HEK293 (cell line): ENCODE measurements at regions not wholly inside any gene's neighbourhood (a gene's known extent, or its start where the extent isn't known, plus 50 kb on each side); places are given as distances from the start of the nearest gene placed in this dataset.

ENCODE experiments used
- CTCF ChIA-PET: fragments of 350-600 bp; formaldehyde crosslinking; extraction: SDS; loops from one replicate; lab custom pipeline; 2021; ENCODE audit warnings: antibody characterized with exemption; lab: Yijun Ruan, JAX
- POLR2A ChIA-PET: fragments of 300-600 bp; formaldehyde crosslinking; extraction: SDS; loops from one replicate; lab custom pipeline; 2020; ENCODE audit warnings: antibody characterized with exemption, inconsistent platforms; lab: Yijun Ruan, JAX
- H3K27ac ChIP-seq: fragments of 200-500 bp; sonication (Bioruptor generic); 2 replicates; pipeline ENCODE4 v1.5.1; 2014; ENCODE audit warnings: low read depth, low read length, control low read depth, inconsistent platforms; ENCODE audit errors: extremely low read depth
- H3K36me3 ChIP-seq, 2 experiments: fragments of 200-500 bp in 1 of 2; sonication (Bioruptor generic) in 1 of 2; 1 replicate in 1 of 2; 2 replicates in 1 of 2; pipeline ENCODE4 v1.5.1; 2014 to 2017; ENCODE audit warnings: inconsistent platforms in 2 of 2, low read length in 2 of 2; ENCODE audit not compliant: control insufficient read depth in 2 of 2, insufficient read depth in 1 of 2
- H3K4me1 ChIP-seq: fragments of 200-500 bp; sonication (Bioruptor generic); 2 replicates; pipeline ENCODE4 v1.5.1; 2014; ENCODE audit warnings: mild to moderate bottlenecking, low read length, inconsistent platforms; ENCODE audit not compliant: control insufficient read depth, insufficient read depth
- H3K4me3 ChIP-seq: 2 replicates; pipeline ENCODE4 v1.5.1; 2011; ENCODE audit warnings: low read depth, mild to moderate bottlenecking, control low read depth, low read length, moderate library complexity
- H3K9me3 ChIP-seq: fragments of 200-500 bp; sonication (Bioruptor generic); 2 replicates; pipeline ENCODE4 v1.5.1; 2014; ENCODE audit warnings: low read depth, low read length, inconsistent platforms; ENCODE audit not compliant: control insufficient read depth, insufficient read depth
- MEIS1 ChIP-seq: sonication (generic); formaldehyde crosslinking; IDR thresholded peaks from 2 replicates; pipeline ENCODE4 v1.8.1; 2022; ENCODE audit warnings: missing genetic modification reagents, mild to moderate bottlenecking, borderline replicate concordance
- PRDM1 ChIP-seq: fragments of 450-650 bp; formaldehyde crosslinking; IDR thresholded peaks from 2 replicates; pipeline ENCODE4; 2016; ENCODE audit warnings: missing biosample characterization, missing genetic modification characterization
- TSHZ1 ChIP-seq: fragments of 450-650 bp; formaldehyde crosslinking; IDR thresholded peaks from 2 replicates; pipeline ENCODE4 v1.5.1; 2016; ENCODE audit warnings: missing biosample characterization, missing genetic modification characterization, borderline replicate concordance
- ZBTB17 ChIP-seq: fragments of 450-650 bp; formaldehyde crosslinking; IDR thresholded peaks from 2 replicates; pipeline ENCODE4 v1.5.1; 2016; ENCODE audit warnings: missing biosample characterization, missing genetic modification characterization
- ZNF132 ChIP-seq: fragments of 450-650 bp; formaldehyde crosslinking; IDR thresholded peaks from 2 replicates; pipeline ENCODE4 v1.5.1; 2017; ENCODE audit warnings: missing biosample characterization, missing genetic modification characterization, borderline replicate concordance
- ZNF23 ChIP-seq: fragments of 450-650 bp; formaldehyde crosslinking; IDR thresholded peaks from 2 replicates; pipeline ENCODE4 v1.5.1; 2016; ENCODE audit warnings: missing biosample characterization, missing genetic modification characterization, borderline replicate concordance
- ZNF324 ChIP-seq: fragments of 450-650 bp; formaldehyde crosslinking; IDR thresholded peaks from 2 replicates; pipeline ENCODE4 v1.5.1; 2016; ENCODE audit warnings: missing biosample characterization, missing genetic modification characterization
- ZNF391 ChIP-seq: fragments of 450-650 bp; formaldehyde crosslinking; IDR thresholded peaks from 2 replicates; pipeline ENCODE4 v1.5.1; 2016; ENCODE audit warnings: low read depth, missing biosample characterization, missing genetic modification characterization, borderline replicate concordance
- ZNF404 ChIP-seq: fragments of 450-650 bp; formaldehyde crosslinking; IDR thresholded peaks from 2 replicates; pipeline ENCODE4 v1.5.1; 2017; ENCODE audit warnings: missing biosample characterization, missing genetic modification characterization
- ZNF514 ChIP-seq: fragments of 450-650 bp; formaldehyde crosslinking; IDR thresholded peaks from 2 replicates; pipeline ENCODE4 v1.5.1; 2016; ENCODE audit warnings: missing biosample characterization, missing genetic modification characterization
- ZNF654 ChIP-seq: fragments of 450-650 bp; formaldehyde crosslinking; IDR thresholded peaks from 2 replicates; pipeline ENCODE4 v1.5.1; 2016; ENCODE audit warnings: low read depth, missing biosample characterization, missing genetic modification characterization
- ZNF701 ChIP-seq: fragments of 450-650 bp; formaldehyde crosslinking; IDR thresholded peaks from 2 replicates; pipeline ENCODE4 v1.5.1; 2016; ENCODE audit warnings: missing biosample characterization, missing genetic modification characterization
- ZNF776 ChIP-seq: fragments of 450-650 bp; formaldehyde crosslinking; IDR thresholded peaks from 2 replicates; pipeline ENCODE4 v1.5.0; 2017; ENCODE audit warnings: missing biosample characterization, missing genetic modification characterization, borderline replicate concordance
- ZSCAN30 ChIP-seq: fragments of 450-650 bp; IDR thresholded peaks from 2 replicates; pipeline ENCODE4 v1.5.1; 2018; ENCODE audit warnings: missing biosample characterization, mild to moderate bottlenecking, missing genetic modification characterization, moderate library complexity
- TF ChIP-seq, protein P1 (sequence below): fragments of 450-650 bp; formaldehyde crosslinking; IDR thresholded peaks from 2 replicates; pipeline ENCODE4 v1.5.1; 2016; ENCODE audit warnings: missing biosample characterization, missing genetic modification characterization, borderline replicate concordance

- Histone ChIP-seq H3K27ac (no peak overlapping the region), H3K36me3 (no peaks in the 10 kb centered on the region), H3K4me3 (no peak overlapping the region), H3K9me3 (no peaks in the 10 kb centered on the region), H3K4me1 (0 out of 2 replicates have a peak, but pooled peaks cover 3% of the 10 kb centered on the region)
- ChIA-PET CTCF (no interaction called here), POLR2A (no interaction called here)
- no peak for TF ChIP-seq ZNF404
- TF ChIP-seq, protein P1, sequence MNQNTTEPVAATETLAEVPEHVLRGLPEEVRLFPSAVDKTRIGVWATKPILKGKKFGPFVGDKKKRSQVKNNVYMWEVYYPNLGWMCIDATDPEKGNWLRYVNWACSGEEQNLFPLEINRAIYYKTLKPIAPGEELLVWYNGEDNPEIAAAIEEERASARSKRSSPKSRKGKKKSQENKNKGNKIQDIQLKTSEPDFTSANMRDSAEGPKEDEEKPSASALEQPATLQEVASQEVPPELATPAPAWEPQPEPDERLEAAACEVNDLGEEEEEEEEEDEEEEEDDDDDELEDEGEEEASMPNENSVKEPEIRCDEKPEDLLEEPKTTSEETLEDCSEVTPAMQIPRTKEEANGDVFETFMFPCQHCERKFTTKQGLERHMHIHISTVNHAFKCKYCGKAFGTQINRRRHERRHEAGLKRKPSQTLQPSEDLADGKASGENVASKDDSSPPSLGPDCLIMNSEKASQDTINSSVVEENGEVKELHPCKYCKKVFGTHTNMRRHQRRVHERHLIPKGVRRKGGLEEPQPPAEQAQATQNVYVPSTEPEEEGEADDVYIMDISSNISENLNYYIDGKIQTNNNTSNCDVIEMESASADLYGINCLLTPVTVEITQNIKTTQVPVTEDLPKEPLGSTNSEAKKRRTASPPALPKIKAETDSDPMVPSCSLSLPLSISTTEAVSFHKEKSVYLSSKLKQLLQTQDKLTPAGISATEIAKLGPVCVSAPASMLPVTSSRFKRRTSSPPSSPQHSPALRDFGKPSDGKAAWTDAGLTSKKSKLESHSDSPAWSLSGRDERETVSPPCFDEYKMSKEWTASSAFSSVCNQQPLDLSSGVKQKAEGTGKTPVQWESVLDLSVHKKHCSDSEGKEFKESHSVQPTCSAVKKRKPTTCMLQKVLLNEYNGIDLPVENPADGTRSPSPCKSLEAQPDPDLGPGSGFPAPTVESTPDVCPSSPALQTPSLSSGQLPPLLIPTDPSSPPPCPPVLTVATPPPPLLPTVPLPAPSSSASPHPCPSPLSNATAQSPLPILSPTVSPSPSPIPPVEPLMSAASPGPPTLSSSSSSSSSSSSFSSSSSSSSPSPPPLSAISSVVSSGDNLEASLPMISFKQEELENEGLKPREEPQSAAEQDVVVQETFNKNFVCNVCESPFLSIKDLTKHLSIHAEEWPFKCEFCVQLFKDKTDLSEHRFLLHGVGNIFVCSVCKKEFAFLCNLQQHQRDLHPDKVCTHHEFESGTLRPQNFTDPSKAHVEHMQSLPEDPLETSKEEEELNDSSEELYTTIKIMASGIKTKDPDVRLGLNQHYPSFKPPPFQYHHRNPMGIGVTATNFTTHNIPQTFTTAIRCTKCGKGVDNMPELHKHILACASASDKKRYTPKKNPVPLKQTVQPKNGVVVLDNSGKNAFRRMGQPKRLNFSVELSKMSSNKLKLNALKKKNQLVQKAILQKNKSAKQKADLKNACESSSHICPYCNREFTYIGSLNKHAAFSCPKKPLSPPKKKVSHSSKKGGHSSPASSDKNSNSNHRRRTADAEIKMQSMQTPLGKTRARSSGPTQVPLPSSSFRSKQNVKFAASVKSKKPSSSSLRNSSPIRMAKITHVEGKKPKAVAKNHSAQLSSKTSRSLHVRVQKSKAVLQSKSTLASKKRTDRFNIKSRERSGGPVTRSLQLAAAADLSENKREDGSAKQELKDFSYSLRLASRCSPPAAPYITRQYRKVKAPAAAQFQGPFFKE = no peak
Measured at GRCh38 chr5:135269199-135269598, 129.8 kb downstream of the MACROH2A1 start.

DNA sequence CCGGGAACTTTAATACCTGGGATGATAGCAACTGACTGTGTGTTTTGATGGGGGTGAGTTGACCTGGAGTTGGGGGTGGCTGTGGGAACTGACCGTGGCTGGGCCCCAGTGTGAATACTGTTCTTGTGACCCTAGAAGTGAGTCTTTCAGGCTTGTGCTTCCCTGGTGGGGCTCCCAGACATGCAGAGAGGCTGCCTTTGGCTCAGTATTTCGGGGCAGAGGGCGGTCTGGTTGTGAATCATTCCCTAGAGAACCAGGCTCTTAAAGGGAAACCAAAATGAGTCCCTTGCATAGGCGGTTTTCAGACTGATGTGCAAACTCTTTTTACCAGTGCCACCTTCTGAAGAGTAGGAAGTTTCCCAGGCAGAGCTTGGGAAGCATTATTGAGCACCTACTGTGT is 132.1 kb downstream of the MACROH2A1 start:
- TF ChIP-seq ZNF391 (tag by site-specific recombination) = no peak
- no peak for TF ChIP-seq MEIS1 (CRISPR knock-in tag)
- TF ChIP-seq ZNF132 (tag by site-specific recombination) = no peak
- TF ChIP-seq ZNF654 = no peak
- no peak for TF ChIP-seq ZNF776 (tag by site-specific recombination)
- no peak for TF ChIP-seq ZNF324 (tag by site-specific recombination)
- TF ChIP-seq ZNF701 (tag by site-specific recombination) = no peak
- TF ChIP-seq ZSCAN30 (tag by site-specific recombination) = no peak
- TF ChIP-seq ZBTB17 = no peak
- no peak for TF ChIP-seq ZNF404
- no peak for TF ChIP-seq ZNF23 (tag by site-specific recombination)
- TF ChIP-seq PRDM1 (tag by site-specific recombination) = no peak
- TF ChIP-seq ZNF514 (tag by site-specific recombination) = no peak
- no peak for TF ChIP-seq TSHZ1 (tag by site-specific recombination)
- POLR2A ChIA-PET = no interaction called here
- no peak overlapping the region for H3K27ac ChIP-seq
- CTCF ChIA-PET = no interaction called here
- H3K9me3 ChIP-seq = no peaks in the 10 kb centered on the region
- H3K4me3 ChIP-seq = no peak overlapping the region
- no peaks in the 10 kb centered on the region for H3K36me3 ChIP-seq
- H3K4me1 ChIP-seq = 0 out of 2 replicates have a peak, but pooled peaks cover 3% of the 10 kb centered on the region
